Uterus (tissue), 2 donors: ENCODE measurements at regions not wholly inside any gene's neighbourhood (a gene's known extent, or its start where the extent isn't known, plus 50 kb on each side); places are given as distances from the start of the nearest gene placed in this dataset.

Experiments
- POLR2A ChIP-seq, 2 donors: fragments of 450-650 bp; IDR thresholded peaks; one replicate each; pipeline ENCODE4 v1.6.1; 2016; ENCODE audit warnings: antibody characterized with exemption in 2 of 2, mild to moderate bottlenecking in 1 of 2, moderate library complexity in 1 of 2
- TF ChIP-seq, protein P1 (sequence below), 4 experiments: fragments of 200-600 bp in 2 of 4; fragments of 450-650 bp in 2 of 4; sonication (generic) in 2 of 4; IDR thresholded peaks; one replicate each; pipeline ENCODE4 v1.5.1; 2016 to 2019; ENCODE audit warnings: antibody characterized with exemption in 4 of 4, mild to moderate bottlenecking in 2 of 4, moderate library complexity in 1 of 4

DNA sequence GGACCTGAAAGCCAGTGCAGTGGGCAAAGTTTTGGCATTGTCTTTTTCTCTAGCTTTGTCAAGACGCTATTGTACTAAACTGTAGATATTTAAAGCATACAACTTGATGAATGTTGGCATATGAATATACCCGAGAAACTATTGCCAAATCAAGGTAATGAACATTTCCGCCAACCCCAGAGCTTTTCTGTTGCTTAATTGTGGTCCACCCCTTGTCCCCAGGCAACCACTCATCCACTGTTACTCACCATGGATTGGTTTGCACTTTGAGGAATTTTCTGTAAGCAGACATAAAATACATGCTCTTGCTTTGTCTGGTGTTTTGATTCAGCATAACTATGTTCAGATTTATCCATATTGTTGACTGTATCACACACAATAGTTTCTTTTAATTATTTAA is 688.4 kb downstream of the ADCYAP1 start:
- TF ChIP-seq, protein P1, sequence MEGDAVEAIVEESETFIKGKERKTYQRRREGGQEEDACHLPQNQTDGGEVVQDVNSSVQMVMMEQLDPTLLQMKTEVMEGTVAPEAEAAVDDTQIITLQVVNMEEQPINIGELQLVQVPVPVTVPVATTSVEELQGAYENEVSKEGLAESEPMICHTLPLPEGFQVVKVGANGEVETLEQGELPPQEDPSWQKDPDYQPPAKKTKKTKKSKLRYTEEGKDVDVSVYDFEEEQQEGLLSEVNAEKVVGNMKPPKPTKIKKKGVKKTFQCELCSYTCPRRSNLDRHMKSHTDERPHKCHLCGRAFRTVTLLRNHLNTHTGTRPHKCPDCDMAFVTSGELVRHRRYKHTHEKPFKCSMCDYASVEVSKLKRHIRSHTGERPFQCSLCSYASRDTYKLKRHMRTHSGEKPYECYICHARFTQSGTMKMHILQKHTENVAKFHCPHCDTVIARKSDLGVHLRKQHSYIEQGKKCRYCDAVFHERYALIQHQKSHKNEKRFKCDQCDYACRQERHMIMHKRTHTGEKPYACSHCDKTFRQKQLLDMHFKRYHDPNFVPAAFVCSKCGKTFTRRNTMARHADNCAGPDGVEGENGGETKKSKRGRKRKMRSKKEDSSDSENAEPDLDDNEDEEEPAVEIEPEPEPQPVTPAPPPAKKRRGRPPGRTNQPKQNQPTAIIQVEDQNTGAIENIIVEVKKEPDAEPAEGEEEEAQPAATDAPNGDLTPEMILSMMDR (IDR thresholded peaks at IDR 0.05) = no peak
- TF ChIP-seq POLR2A (IDR thresholded peaks at IDR 0.05) = no peak
